ENCODE measurements at regions not wholly inside any gene's neighbourhood (a gene's known extent, or its start where the extent isn't known, plus 50 kb on each side); places are given as distances from the start of the nearest gene placed in this dataset.

DNA sequence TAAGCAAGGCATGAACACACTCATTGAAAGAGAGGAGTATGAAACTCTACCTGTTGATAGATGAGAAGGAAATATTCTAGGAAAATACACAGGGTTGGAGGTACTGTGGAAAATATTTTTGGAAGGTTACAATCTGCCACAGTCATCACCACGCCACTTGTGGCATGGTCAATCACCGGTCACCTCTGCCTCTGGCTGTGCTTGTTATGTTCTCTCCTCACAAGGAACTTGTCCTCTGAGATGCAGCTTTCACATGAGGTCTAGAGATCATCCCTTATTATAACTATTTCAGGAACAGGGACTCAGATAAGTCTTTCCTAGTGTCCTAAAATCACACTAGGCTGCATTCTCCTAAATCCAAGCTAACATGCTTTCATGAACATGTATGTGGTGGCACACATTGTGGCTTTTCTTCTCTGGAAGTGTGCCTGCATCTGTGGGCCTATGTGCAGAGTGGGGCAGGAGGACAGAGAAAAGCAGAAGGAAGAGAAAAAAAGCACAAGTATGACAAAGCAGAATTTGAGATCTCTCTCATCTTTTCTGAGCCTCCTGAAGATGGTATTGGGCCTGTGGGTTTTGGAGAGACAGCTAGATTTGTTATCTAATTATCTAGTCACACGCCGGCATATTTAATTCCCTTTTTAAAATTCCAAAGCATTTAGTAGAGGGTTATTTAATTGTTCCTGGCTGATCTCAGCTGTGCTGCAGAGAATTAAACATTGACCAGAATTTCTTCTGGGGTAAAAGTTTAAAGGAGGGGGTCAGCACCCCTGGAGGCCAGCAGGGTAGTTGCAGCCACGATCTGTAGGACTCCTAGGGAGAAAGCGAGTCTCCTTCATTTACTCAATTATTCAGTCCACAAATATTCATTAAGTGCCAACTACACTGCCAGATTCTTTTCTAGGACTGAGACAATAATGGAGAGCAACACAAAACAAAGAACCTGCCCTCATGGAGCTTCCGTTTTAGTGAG, 294.6 kb downstream of the RDH14 start:
- in situ Hi-C loops (cut with MboI; ENCODE audit: low sequenced_read_pairs, unreplicated experiment) = no loop called here
- DNase-seq (ENCODE audit: low spot score) = no peak
- TF ChIP-seq, protein P1, sequence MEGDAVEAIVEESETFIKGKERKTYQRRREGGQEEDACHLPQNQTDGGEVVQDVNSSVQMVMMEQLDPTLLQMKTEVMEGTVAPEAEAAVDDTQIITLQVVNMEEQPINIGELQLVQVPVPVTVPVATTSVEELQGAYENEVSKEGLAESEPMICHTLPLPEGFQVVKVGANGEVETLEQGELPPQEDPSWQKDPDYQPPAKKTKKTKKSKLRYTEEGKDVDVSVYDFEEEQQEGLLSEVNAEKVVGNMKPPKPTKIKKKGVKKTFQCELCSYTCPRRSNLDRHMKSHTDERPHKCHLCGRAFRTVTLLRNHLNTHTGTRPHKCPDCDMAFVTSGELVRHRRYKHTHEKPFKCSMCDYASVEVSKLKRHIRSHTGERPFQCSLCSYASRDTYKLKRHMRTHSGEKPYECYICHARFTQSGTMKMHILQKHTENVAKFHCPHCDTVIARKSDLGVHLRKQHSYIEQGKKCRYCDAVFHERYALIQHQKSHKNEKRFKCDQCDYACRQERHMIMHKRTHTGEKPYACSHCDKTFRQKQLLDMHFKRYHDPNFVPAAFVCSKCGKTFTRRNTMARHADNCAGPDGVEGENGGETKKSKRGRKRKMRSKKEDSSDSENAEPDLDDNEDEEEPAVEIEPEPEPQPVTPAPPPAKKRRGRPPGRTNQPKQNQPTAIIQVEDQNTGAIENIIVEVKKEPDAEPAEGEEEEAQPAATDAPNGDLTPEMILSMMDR (IDR thresholded peaks at IDR 0.05; ENCODE audit: borderline replicate concordance, control extremely low read depth, extremely low read depth, insufficient read depth, missing control alignments) = no peak

DNA sequence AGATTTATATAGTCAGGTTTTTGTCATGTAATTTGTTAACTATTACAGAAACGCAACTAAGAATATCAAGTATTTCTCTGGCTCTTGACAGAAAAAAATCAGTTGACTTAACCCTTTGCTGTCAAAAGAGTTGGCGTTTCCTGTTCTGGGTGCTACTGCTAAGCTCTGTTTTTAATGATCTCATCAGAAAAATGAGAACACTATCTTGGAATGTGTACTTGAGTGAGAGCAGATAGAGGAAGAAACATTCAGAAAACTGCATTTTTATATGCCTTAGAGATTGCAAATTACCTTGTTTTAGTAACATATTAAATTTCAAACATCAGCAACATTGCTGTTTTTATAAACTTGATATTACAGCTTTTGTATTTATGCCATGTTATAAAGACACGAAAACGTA, 297.9 kb downstream of the RDH14 start:
- no peak for DNase-seq (ENCODE audit: low spot score)
- in situ Hi-C loops (cut with MboI; ENCODE audit: low sequenced_read_pairs, unreplicated experiment) = no loop called here
- TF ChIP-seq, protein P1 (IDR thresholded peaks at IDR 0.05; ENCODE audit: borderline replicate concordance, control extremely low read depth, extremely low read depth, insufficient read depth, missing control alignments) = no peak

DNA sequence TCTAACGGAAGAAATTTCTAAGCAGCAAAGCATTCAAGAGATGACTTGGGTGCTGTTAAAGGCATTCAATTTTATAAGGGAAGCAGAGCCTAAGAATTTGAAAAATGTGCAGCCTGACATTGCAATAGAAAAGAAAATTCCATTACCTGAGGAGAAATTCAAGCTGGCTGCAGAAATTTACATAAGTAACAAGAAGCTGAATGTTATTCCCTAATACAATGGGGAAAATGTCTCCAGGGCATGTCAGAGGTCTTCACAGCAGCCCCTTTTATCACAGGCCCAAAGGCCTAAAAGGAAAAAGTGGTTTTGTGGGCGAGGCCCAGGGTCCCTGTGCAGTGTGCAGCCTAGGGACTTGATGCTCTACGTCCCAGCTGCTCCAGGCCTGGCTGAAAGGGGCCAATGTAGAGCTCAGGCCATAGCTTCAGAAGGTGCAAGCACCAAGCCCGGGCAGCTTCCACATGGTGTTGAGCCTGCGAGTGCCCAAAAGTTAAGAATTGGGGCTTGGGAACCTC, 306.7 kb downstream of the RDH14 start:
- in situ Hi-C loops (cut with MboI; ENCODE audit: low sequenced_read_pairs, unreplicated experiment) = no loop called here
- no peak for DNase-seq (ENCODE audit: low spot score)
- TF ChIP-seq, protein P1 (IDR thresholded peaks at IDR 0.05; ENCODE audit: borderline replicate concordance, control extremely low read depth, extremely low read depth, insufficient read depth, missing control alignments) = no peak

DNA sequence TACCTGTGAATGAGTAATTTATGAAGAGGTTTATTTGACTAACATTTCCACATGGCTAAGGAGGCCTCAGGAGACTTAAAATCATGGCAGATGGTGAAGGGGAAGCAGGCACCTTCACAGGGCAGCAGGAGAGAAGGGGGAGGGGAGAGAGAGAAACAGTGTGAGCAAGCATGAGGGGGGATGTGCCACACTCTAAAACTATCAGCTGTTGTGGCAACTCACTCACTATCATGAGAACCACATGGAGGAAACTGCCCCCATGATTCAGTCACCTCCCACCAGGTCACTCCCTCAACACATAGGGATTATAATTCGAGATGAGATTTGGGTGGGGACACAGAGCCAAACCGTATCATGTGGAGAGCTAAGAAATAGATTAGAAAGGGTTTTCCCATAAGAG, 309.0 kb downstream of the RDH14 start:
- TF ChIP-seq, protein P1 (IDR thresholded peaks at IDR 0.05; ENCODE audit: borderline replicate concordance, control extremely low read depth, extremely low read depth, insufficient read depth, missing control alignments) = no peak
- DNase-seq (ENCODE audit: low spot score) = no peak
- in situ Hi-C loops (cut with MboI; ENCODE audit: low sequenced_read_pairs, unreplicated experiment) = no loop called here

DNA sequence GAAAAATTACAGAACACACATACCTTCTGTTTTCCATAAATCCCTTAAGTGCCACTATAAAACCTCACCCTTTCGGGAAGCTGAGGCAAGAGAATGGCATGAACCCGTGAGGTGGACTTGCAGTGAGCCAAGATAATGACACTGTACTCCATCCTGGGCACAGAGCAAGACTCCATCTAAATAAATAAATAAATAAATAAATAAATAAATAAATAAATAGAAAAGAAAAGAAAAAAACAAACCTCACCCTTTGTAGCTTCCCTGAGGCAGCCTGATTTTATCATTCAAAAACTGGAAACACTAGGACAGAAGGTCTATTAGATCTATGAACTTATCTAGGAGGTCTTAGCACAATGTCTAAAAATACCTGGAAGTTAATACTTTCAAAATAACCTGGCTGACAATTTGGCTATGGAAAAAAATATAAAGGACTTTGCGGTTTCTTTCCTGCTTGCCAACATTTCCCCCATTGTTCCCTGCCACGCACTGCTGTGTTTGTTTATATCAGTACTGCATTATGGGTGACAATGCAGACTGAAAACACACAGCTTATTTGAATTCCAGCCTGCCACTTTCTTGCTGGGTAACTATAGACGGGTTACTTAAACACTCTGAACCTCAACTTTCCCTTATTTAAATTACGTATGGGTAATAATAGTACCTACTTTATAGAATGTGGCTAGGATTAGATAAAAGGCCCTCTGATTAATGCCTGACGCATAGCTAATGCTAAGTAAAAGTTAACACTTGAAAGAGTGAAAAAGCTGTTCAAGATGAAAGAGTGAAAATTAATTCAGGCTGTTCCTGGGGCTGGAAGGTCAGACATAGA, 313.0 kb downstream of the RDH14 start:
- DNase-seq (ENCODE audit: low spot score) = no peak
- TF ChIP-seq, protein P1 (IDR thresholded peaks at IDR 0.05; ENCODE audit: borderline replicate concordance, control extremely low read depth, extremely low read depth, insufficient read depth, missing control alignments) = no peak
- in situ Hi-C loops (cut with MboI; ENCODE audit: low sequenced_read_pairs, unreplicated experiment) = no loop called here

DNA sequence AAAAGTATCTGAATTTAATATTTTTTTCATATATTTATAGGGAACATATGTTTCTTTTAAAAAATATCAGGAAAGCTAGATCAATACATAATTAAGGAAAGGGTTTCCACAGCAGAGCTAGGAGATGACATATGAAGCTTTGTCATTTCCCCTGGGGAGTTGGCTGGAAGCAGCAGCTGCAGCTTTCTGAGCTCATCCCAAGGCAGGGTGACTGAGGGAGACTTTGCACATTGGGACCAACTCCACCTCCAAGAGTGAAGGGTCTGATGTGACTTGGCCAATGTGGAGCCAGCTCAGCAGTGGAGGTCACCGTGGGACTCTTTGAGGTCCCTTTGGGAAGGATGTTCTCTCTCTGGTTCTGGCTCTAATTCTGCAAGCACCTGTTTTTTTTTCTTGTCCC, 315.1 kb downstream of the RDH14 start:
- TF ChIP-seq, protein P1 (IDR thresholded peaks at IDR 0.05; ENCODE audit: borderline replicate concordance, control extremely low read depth, extremely low read depth, insufficient read depth, missing control alignments) = no peak
- in situ Hi-C loops (cut with MboI; ENCODE audit: low sequenced_read_pairs, unreplicated experiment) = no loop called here
- DNase-seq (ENCODE audit: low spot score) = no peak

Measured in GM13976 (cell line).